WTC11 (cell line): ENCODE measurements at regions not wholly inside any gene's neighbourhood (a gene's known extent, or its start where the extent isn't known, plus 50 kb on each side); places are given as distances from the start of the nearest gene placed in this dataset.

Source experiments
- ATAC-seq: fragments of 200-7000 bp; cut with Tn5 transposase; 2 replicates; pipeline ENCODE4 v1.10.0; 2021; ENCODE audit warnings: mild to moderate bottlenecking, moderate library complexity
- CTCF ChIA-PET: fragments of 300-600 bp; sonication (Branson Sonifier 250); formaldehyde crosslinking; loops from one replicate; lab custom pipeline; 2021; ENCODE audit warnings: antibody characterized with exemption; lab: Charles Lee
- POLR2A ChIA-PET: fragments of 350-600 bp; sonication (Branson Sonifier 250); formaldehyde crosslinking; loops from one replicate; lab custom pipeline; 2021; ENCODE audit warnings: antibody characterized with exemption; lab: Charles Lee
- DNase-seq: peaks from one replicate; pipeline ENCODE4 v3.0.0; 2021; ENCODE audit warnings: low spot score
- H3K27ac Mint-ChIP-seq: 2 replicates; pipeline ENCODE4 v1.8.0; 2021; ENCODE audit warnings: mixed read lengths
- H3K27me3 Mint-ChIP-seq: 2 replicates; pipeline ENCODE4 v1.8.0; 2021; ENCODE audit warnings: low read depth, mild to moderate bottlenecking, moderate library complexity, mixed read lengths
- H3K36me3 Mint-ChIP-seq: 2 replicates; pipeline ENCODE4 v1.8.0; 2021; ENCODE audit warnings: mixed read lengths
- H3K4me1 Mint-ChIP-seq: 2 replicates; pipeline ENCODE4 v1.8.0; 2022; ENCODE audit warnings: mixed read lengths
- H3K4me3 Mint-ChIP-seq: 2 replicates; pipeline ENCODE4 v1.8.0; 2021; ENCODE audit warnings: mild to moderate bottlenecking, moderate library complexity, mixed read lengths
- H3K9me3 Mint-ChIP-seq: 2 replicates; pipeline ENCODE4 v1.8.0; 2021; ENCODE audit warnings: mixed read lengths
- AFF4 ChIP-seq: sonication (generic); formaldehyde crosslinking; IDR thresholded peaks from 2 replicates; pipeline ENCODE4 v1.8.1; 2023; ENCODE audit warnings: mild to moderate bottlenecking, missing genetic modification reagents, borderline replicate concordance
- AR ChIP-seq: fragments of 250-450 bp; sonication (Bioruptor Pico); IDR thresholded peaks from 2 replicates; pipeline ENCODE4 v1.9.0; 2021; ENCODE audit warnings: mild to moderate bottlenecking
- FOXP1 ChIP-seq: sonication (generic); formaldehyde crosslinking; IDR thresholded peaks from 2 replicates; pipeline ENCODE4 v1.8.0; 2022; ENCODE audit warnings: missing genetic modification reagents, mild to moderate bottlenecking, moderate library complexity, borderline replicate concordance
- HMGXB4 ChIP-seq: sonication (generic); formaldehyde crosslinking; IDR thresholded peaks from 2 replicates; pipeline ENCODE4 v1.8.1; 2023; ENCODE audit warnings: mild to moderate bottlenecking, moderate library complexity, missing genetic modification reagents
- IRF2 ChIP-seq: sonication (generic); formaldehyde crosslinking; IDR thresholded peaks from 2 replicates; pipeline ENCODE4 v1.8.0; 2022; ENCODE audit warnings: low read depth, missing genetic modification reagents, borderline replicate concordance
- NR2C2 ChIP-seq: sonication (generic); formaldehyde crosslinking; IDR thresholded peaks from 2 replicates; pipeline ENCODE4 v1.8.0; 2022; ENCODE audit warnings: mild to moderate bottlenecking, missing genetic modification reagents
- PRRX2 ChIP-seq: fragments of 250-450 bp; sonication (Bioruptor Pico); IDR thresholded peaks from 2 replicates; pipeline ENCODE4 v1.8.0; 2021; ENCODE audit warnings: mild to moderate bottlenecking
- ZNF416 ChIP-seq: fragments of 250-450 bp; sonication (Bioruptor Pico); IDR thresholded peaks from 2 replicates; pipeline ENCODE4 v1.9.0; 2021; ENCODE audit warnings: mild to moderate bottlenecking, inconsistent platforms
- TF ChIP-seq, protein P1 (sequence below): sonication (generic); formaldehyde crosslinking; IDR thresholded peaks from 2 replicates; pipeline ENCODE4 v1.8.0; 2022; ENCODE audit warnings: mild to moderate bottlenecking, missing genetic modification reagents
- TF ChIP-seq, protein P2 (sequence below): fragments of 250-450 bp; sonication (Bioruptor Pico); IDR thresholded peaks from 2 replicates; pipeline ENCODE4 v1.9.0; 2021; ENCODE audit warnings: moderate library complexity, mild to moderate bottlenecking, inconsistent platforms, borderline replicate concordance
- TF ChIP-seq, protein P3 (sequence below): fragments of 250-450 bp; sonication (Bioruptor Pico); IDR thresholded peaks from 2 replicates; pipeline ENCODE4 v1.8.0; 2021; ENCODE audit warnings: mild to moderate bottlenecking

DNA sequence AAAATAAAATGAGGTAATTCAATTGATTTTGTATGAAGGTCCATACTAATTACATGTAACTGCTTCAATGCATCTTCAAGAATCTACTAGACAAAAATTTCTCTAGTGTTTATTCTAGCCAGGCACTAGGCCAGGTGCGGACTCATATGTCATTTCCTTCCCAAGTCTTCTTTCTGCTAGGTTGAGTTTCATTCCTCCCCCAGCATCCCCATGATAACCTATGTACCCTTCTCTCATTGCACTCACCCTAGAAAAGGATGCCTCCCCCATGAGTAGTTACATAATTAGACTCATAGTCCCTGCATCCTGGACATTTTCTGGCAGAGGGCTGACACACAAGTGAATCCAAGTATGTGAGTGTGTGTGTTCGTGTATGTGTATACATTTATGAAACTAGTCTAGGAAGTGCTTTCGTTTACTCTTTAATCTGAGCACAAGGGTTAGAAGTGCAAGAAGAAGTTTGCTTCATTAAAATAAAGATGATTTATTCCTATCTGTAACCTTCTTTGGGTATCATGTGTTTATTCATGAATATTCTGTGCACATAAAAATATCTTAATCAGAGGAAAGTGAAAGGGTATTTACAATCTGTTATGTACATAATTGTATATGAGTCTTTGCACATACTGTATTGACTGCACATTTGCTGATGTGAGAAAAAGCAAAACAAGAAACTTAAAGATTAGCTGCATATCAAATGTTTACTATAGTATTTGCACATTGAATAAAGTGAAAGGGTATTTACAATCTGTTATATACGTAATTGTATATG is 585.6 kb upstream of the ZNF717 start (continued):
- TF ChIP-seq AR (CRISPR knock-in tag): no peak
- TF ChIP-seq, protein P1, sequence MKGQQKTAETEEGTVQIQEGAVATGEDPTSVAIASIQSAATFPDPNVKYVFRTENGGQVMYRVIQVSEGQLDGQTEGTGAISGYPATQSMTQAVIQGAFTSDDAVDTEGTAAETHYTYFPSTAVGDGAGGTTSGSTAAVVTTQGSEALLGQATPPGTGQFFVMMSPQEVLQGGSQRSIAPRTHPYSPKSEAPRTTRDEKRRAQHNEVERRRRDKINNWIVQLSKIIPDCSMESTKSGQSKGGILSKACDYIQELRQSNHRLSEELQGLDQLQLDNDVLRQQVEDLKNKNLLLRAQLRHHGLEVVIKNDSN (CRISPR knock-in tag): no peak

DNA sequence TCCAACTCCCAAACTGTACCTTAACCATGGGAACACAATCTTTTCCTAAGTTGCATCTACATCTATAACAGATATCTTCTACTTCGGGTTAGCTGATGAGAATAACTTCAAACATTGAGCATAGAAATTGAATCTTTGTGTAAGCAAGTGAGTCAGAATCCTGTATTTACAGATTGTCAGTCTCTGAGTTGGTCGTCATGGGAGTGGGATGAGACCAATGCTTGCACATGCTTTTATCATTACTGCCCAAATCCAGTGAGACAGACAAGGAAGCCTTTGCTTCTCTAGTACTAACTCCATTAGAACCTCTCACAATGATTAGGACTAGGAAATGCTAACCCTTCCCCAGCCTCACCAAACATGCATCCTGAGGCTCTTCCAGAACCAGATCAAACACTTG is 587.1 kb upstream of the ZNF717 start:
- no peaks in the 10 kb centered on the region for H3K36me3 Mint-ChIP-seq
- H3K4me1 Mint-ChIP-seq: peaks cover 7% of the 10 kb centered on the region
- DNase-seq (no peak), ATAC-seq (no peak)
- ChIA-PET CTCF (no interaction called here), POLR2A (no interaction called here)
- TF ChIP-seq FOXP1 (CRISPR knock-in tag) (no peak), PRRX2 (CRISPR knock-in tag) (no peak), NR2C2 (CRISPR knock-in tag) (no peak), IRF2 (CRISPR knock-in tag) (no peak), AFF4 (no peak), ZNF416 (CRISPR knock-in tag) (no peak), HMGXB4 (CRISPR knock-in tag) (no peak)
- TF ChIP-seq, protein P2, sequence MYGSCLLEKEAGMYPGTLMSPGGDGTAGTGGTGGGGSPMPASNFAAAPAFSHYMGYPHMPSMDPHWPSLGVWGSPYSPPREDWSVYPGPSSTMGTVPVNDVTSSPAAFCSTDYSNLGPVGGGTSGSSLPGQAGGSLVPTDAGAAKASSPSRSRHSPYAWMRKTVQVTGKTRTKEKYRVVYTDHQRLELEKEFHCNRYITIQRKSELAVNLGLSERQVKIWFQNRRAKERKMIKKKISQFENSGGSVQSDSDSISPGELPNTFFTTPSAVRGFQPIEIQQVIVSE (CRISPR knock-in tag): no peak
- TF ChIP-seq, protein P3, sequence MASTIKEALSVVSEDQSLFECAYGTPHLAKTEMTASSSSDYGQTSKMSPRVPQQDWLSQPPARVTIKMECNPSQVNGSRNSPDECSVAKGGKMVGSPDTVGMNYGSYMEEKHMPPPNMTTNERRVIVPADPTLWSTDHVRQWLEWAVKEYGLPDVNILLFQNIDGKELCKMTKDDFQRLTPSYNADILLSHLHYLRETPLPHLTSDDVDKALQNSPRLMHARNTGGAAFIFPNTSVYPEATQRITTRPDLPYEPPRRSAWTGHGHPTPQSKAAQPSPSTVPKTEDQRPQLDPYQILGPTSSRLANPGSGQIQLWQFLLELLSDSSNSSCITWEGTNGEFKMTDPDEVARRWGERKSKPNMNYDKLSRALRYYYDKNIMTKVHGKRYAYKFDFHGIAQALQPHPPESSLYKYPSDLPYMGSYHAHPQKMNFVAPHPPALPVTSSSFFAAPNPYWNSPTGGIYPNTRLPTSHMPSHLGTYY (CRISPR knock-in tag): no peak
- H3K27ac Mint-ChIP-seq: no peak overlapping the region
- no peak overlapping the region for H3K4me3 Mint-ChIP-seq
- no peaks in the 10 kb centered on the region for H3K9me3 Mint-ChIP-seq
- no peaks in the 10 kb centered on the region for H3K27me3 Mint-ChIP-seq
